ENCODE measurements at regions not wholly inside any gene's neighbourhood (a gene's known extent, or its start where the extent isn't known, plus 50 kb on each side); places are given as distances from the start of the nearest gene placed in this dataset.

DNA sequence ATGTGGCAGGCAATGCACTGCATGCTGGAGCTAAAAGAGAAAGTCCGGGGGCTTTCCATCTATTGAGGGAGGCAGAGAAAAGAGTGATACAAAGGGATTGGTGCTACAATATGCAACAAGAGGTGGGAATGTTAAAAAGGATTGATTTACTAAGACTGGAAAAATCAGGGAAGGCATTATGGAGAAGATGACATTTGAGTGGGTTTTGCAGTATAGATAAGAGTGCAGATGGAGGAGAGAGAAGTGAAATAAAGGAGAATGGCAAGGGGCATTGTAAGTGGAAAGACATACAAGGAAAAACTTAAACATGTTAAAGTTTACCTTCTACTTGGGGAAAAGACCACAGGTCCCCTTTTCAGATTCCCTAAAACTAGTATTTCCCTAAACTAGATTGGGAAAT, 399.4 kb downstream of the KCNRG start:
- ChIA-PET POLR2A (ENCODE audit: unreplicated experiment) (no interaction called here), CTCF (no interaction called here)
- DNase-seq = no peak
- Histone ChIP-seq H2AFZ (no peak overlapping the region), H3K4me3 (no peak overlapping the region), H4K20me1 (ENCODE audit: insufficient read depth) (no peaks in the 10 kb centered on the region), H3K27ac (no peak overlapping the region), H3K36me3 (ENCODE audit: low read depth) (no peaks in the 10 kb centered on the region), H3K79me2 (ENCODE audit: low read depth) (no peaks in the 10 kb centered on the region), H3K9me2 (ENCODE audit: insufficient read depth) (no peaks in the 10 kb centered on the region), H3F3A (ENCODE audit: insufficient read depth, low read depth) (peaks cover 18% of the 10 kb centered on the region; the same call in 1 of the 2 replicates), H3K27me3 (ENCODE audit: insufficient read depth, low read depth) (no peaks in the 10 kb centered on the region), H3K4me1 (replicated peaks; ENCODE audit: insufficient read depth) (peaks cover 30% of the 10 kb centered on the region), H3K9me3 (ENCODE audit: insufficient read depth, low read depth) (0 out of 2 replicates have a peak, but pooled peaks cover 5% of the 10 kb centered on the region), H3K4me2 (no peak overlapping the region)
- BruUV-seq (replicated peaks) = no TSS peak
- no peak for TF ChIP-seq EZH2 (IDR thresholded peaks at IDR 0.05; ENCODE audit: low read depth)
- TF ChIP-seq, protein P1, sequence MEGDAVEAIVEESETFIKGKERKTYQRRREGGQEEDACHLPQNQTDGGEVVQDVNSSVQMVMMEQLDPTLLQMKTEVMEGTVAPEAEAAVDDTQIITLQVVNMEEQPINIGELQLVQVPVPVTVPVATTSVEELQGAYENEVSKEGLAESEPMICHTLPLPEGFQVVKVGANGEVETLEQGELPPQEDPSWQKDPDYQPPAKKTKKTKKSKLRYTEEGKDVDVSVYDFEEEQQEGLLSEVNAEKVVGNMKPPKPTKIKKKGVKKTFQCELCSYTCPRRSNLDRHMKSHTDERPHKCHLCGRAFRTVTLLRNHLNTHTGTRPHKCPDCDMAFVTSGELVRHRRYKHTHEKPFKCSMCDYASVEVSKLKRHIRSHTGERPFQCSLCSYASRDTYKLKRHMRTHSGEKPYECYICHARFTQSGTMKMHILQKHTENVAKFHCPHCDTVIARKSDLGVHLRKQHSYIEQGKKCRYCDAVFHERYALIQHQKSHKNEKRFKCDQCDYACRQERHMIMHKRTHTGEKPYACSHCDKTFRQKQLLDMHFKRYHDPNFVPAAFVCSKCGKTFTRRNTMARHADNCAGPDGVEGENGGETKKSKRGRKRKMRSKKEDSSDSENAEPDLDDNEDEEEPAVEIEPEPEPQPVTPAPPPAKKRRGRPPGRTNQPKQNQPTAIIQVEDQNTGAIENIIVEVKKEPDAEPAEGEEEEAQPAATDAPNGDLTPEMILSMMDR (conservative IDR thresholded peaks at IDR 0.05) = no peak
- intact Hi-C loops (cut with micrococcal nuclease; ENCODE audit: unreplicated experiment) = no loop called here

DNA sequence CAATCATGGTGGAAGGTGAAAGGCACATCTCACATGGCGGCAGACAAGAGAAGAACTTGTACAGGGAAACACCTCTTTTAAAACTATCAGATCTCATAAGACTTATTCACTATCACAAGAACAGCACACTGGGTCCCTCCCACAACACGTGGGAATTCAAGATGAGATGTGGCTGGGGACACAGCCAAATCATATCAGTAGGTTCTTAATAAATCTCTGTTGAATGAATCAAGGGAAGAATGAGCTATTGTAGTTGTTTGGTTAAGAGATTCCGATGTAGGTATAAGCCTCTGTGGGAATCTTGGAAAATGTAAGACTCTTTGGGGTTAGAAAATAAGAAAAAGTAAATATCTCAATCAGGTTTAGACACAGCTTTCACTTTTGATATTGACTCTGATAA, 400.2 kb downstream of the KCNRG start:
- BruUV-seq (replicated peaks) = no TSS peak
- no peaks in the 10 kb centered on the region for H3K79me2 ChIP-seq (ENCODE audit: low read depth)
- no peaks in the 10 kb centered on the region for H3K9me2 ChIP-seq (ENCODE audit: insufficient read depth)
- ChIA-PET CTCF (no interaction called here), POLR2A (ENCODE audit: unreplicated experiment) (no interaction called here)
- H3K4me2 ChIP-seq = no peak overlapping the region
- no peaks in the 10 kb centered on the region for H4K20me1 ChIP-seq (ENCODE audit: insufficient read depth)
- H3K36me3 ChIP-seq (ENCODE audit: low read depth) = no peaks in the 10 kb centered on the region
- 0 out of 2 replicates have a peak, but pooled peaks cover 5% of the 10 kb centered on the region for H3K9me3 ChIP-seq (ENCODE audit: insufficient read depth, low read depth)
- H2AFZ ChIP-seq = no peak overlapping the region
- peaks cover 25% of the 10 kb centered on the region for H3K4me1 ChIP-seq (replicated peaks; ENCODE audit: insufficient read depth)
- TF ChIP-seq, protein P1 (conservative IDR thresholded peaks at IDR 0.05) = no peak
- no peak for TF ChIP-seq EZH2 (IDR thresholded peaks at IDR 0.05; ENCODE audit: low read depth)
- H3F3A ChIP-seq (ENCODE audit: insufficient read depth, low read depth) = peaks cover 15% of the 10 kb centered on the region; the same call in 1 of the 2 replicates
- intact Hi-C loops (cut with micrococcal nuclease; ENCODE audit: unreplicated experiment) = no loop called here
- no peaks in the 10 kb centered on the region for H3K27me3 ChIP-seq (ENCODE audit: insufficient read depth, low read depth)
- H3K4me3 ChIP-seq = no peak overlapping the region
- no peak overlapping the region for H3K27ac ChIP-seq
- no peak for DNase-seq

DNA sequence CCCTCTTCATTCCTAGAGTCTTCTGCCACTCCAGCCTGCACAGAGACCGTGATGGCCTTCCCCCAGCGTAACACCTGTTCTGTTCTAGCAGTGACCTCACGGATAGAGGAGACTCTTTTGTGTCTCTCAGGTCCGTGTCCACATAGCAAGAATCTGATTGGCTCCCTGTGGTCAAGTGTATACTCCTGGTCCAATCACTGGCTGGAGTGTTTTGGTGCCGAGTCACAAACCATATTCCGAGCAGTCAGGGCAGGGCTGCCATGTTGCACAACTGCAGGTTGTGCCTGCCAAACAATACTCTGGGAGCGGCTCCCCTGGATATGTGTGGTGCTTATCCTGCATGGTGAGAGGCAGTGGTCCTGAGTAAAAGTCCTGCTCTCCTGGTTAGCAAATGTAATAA, 402.4 kb downstream of the KCNRG start:
- Histone ChIP-seq H3K4me3 (no peak overlapping the region), H3K27ac (no peak overlapping the region), H3K4me2 (no peak overlapping the region), H3K9me3 (ENCODE audit: insufficient read depth, low read depth) (0 out of 2 replicates have a peak, but pooled peaks cover 5% of the 10 kb centered on the region), H3K27me3 (ENCODE audit: insufficient read depth, low read depth) (no peaks in the 10 kb centered on the region), H3K9me2 (ENCODE audit: insufficient read depth) (no peaks in the 10 kb centered on the region), H3K4me1 (replicated peaks; ENCODE audit: insufficient read depth) (peaks cover 25% of the 10 kb centered on the region), H3F3A (ENCODE audit: insufficient read depth, low read depth) (peaks cover 17% of the 10 kb centered on the region), H3K79me2 (ENCODE audit: low read depth) (no peaks in the 10 kb centered on the region), H4K20me1 (ENCODE audit: insufficient read depth) (no peaks in the 10 kb centered on the region), H3K36me3 (ENCODE audit: low read depth) (no peaks in the 10 kb centered on the region), H2AFZ (no peak overlapping the region)
- POLR2A ChIA-PET (ENCODE audit: unreplicated experiment) = no interaction called here
- no TSS peak for BruUV-seq (replicated peaks)
- intact Hi-C loops (cut with micrococcal nuclease; ENCODE audit: unreplicated experiment) = no loop called here
- TF ChIP-seq, protein P1 (conservative IDR thresholded peaks at IDR 0.05) = no peak
- no peak for TF ChIP-seq EZH2 (IDR thresholded peaks at IDR 0.05; ENCODE audit: low read depth)
- no peak for DNase-seq
- CTCF ChIA-PET = no interaction called here

Measured in PC-9 (cell line).